BE2C (cell line): ENCODE measurements at regions not wholly inside any gene's neighbourhood (a gene's known extent, or its start where the extent isn't known, plus 50 kb on each side); places are given as distances from the start of the nearest gene placed in this dataset.
A peak's percentile ranks its signal among the peaks of the same experiment; 100 is the strongest.

Source experiments
- DNase-seq: peaks from one replicate; pipeline ENCODE4 v3.0.0-alpha.2; 2020
- H3K27me3 ChIP-seq: fragments of 250-450 bp; sonication (Bioruptor Pico); 2 replicates; pipeline ENCODE4 v1.5.1; 2020; ENCODE audit warnings: mild to moderate bottlenecking
- H3K36me3 ChIP-seq: fragments of 250-450 bp; sonication (Bioruptor Pico); 2 replicates; pipeline ENCODE4 v1.5.1; 2020; ENCODE audit warnings: mild to moderate bottlenecking
- H3K4me1 ChIP-seq: fragments of 250-450 bp; sonication (Bioruptor Pico); 2 replicates; pipeline ENCODE4 v1.5.1; 2020
- H3K4me3 ChIP-seq: 2 replicates; pipeline ENCODE4 v1.5.1; 2011; ENCODE audit warnings: low read depth, low read length
- H3K9me3 ChIP-seq: fragments of 250-450 bp; sonication (Bioruptor Pico); 2 replicates; pipeline ENCODE4 v1.5.1; 2020
- TF ChIP-seq, protein P1 (sequence below): IDR thresholded peaks from 2 replicates; pipeline ENCODE4 v1.5.1; 2012; ENCODE audit warnings: mild to moderate bottlenecking, low read depth, low read length

GRCh38 chrX:79645749-79646148 is 278.6 kb upstream of the ITM2A start:
- H3K9me3 ChIP-seq = no peaks in the 10 kb centered on the region
- TF ChIP-seq, protein P1, sequence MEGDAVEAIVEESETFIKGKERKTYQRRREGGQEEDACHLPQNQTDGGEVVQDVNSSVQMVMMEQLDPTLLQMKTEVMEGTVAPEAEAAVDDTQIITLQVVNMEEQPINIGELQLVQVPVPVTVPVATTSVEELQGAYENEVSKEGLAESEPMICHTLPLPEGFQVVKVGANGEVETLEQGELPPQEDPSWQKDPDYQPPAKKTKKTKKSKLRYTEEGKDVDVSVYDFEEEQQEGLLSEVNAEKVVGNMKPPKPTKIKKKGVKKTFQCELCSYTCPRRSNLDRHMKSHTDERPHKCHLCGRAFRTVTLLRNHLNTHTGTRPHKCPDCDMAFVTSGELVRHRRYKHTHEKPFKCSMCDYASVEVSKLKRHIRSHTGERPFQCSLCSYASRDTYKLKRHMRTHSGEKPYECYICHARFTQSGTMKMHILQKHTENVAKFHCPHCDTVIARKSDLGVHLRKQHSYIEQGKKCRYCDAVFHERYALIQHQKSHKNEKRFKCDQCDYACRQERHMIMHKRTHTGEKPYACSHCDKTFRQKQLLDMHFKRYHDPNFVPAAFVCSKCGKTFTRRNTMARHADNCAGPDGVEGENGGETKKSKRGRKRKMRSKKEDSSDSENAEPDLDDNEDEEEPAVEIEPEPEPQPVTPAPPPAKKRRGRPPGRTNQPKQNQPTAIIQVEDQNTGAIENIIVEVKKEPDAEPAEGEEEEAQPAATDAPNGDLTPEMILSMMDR = no peak
- H3K27me3 ChIP-seq = no peaks in the 10 kb centered on the region
- DNase-seq = no peak
- H3K4me3 ChIP-seq = no peak overlapping the region
- H3K4me1 ChIP-seq = no peaks in the 10 kb centered on the region
- no peaks in the 10 kb centered on the region for H3K36me3 ChIP-seq

DNA sequence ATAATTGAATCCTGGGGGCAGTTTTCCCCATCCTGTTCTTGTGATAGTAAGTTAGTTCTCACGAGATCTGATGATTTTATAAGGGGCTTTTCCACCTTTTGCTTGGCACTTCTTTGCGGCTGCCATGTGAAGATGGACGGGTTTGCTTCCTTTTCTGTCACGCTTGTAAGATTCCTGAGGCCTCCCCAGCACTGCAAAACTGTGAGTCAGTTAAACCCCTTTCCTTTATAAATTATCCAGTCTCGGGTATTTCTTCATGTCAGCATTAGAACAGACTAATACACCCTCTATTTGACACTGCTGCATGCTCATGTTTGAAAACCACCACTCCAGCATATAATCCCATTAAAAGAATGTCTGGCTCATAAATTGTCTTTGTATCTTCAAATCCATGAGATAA is 264.4 kb upstream of the ITM2A start:
- Histone ChIP-seq H3K36me3 (no peaks in the 10 kb centered on the region), H3K4me3 (peak overlapping the region; percentile 67), H3K4me1 (peaks cover 4% of the 10 kb centered on the region; the same call in 1 of the 2 replicates), H3K9me3 (no peaks in the 10 kb centered on the region), H3K27me3 (no peaks in the 10 kb centered on the region)
- peak; percentile 35 for DNase-seq
- TF ChIP-seq, protein P1 = no peak

- no peaks in the 10 kb centered on the region for H3K36me3 ChIP-seq
- peaks cover 4% of the 10 kb centered on the region; the same call in 1 of the 2 replicates for H3K4me1 ChIP-seq
- no peak overlapping the region for H3K4me3 ChIP-seq
- no peaks in the 10 kb centered on the region for H3K27me3 ChIP-seq
- no peaks in the 10 kb centered on the region for H3K9me3 ChIP-seq
- no peak for DNase-seq
- TF ChIP-seq, protein P1 = no peak
Observed at GRCh38 chrX:79630033-79631009, 263.2 kb upstream of the ITM2A start.

- Histone ChIP-seq H3K36me3 (no peaks in the 10 kb centered on the region), H3K4me3 (no peak overlapping the region), H3K9me3 (no peaks in the 10 kb centered on the region), H3K27me3 (no peaks in the 10 kb centered on the region), H3K4me1 (no peaks in the 10 kb centered on the region)
- no peak for DNase-seq
- TF ChIP-seq, protein P1 = no peak
Observed at GRCh38 chrX:79623098-79623762, 256.1 kb upstream of the ITM2A start.

GRCh38 chrX:79618280-79618679 is 251.1 kb upstream of the ITM2A start:
- DNase-seq = no peak
- TF ChIP-seq, protein P1 = no peak
- Histone ChIP-seq H3K9me3 (no peaks in the 10 kb centered on the region), H3K36me3 (no peaks in the 10 kb centered on the region), H3K27me3 (no peaks in the 10 kb centered on the region), H3K4me3 (no peak overlapping the region), H3K4me1 (no peaks in the 10 kb centered on the region)
